GM12874 (cell line): ENCODE measurements at regions not wholly inside any gene's neighbourhood (a gene's known extent, or its start where the extent isn't known, plus 50 kb on each side); places are given as distances from the start of the nearest gene placed in this dataset.

ENCODE experiments used
- TF ChIP-seq, protein P1 (sequence below): IDR thresholded peaks from 2 replicates; pipeline ENCODE4 v1.5.1; 2011; ENCODE audit warnings: low read depth, mild to moderate bottlenecking, control low read depth, low read length, moderate library complexity; ENCODE audit not compliant: insufficient read depth

DNA sequence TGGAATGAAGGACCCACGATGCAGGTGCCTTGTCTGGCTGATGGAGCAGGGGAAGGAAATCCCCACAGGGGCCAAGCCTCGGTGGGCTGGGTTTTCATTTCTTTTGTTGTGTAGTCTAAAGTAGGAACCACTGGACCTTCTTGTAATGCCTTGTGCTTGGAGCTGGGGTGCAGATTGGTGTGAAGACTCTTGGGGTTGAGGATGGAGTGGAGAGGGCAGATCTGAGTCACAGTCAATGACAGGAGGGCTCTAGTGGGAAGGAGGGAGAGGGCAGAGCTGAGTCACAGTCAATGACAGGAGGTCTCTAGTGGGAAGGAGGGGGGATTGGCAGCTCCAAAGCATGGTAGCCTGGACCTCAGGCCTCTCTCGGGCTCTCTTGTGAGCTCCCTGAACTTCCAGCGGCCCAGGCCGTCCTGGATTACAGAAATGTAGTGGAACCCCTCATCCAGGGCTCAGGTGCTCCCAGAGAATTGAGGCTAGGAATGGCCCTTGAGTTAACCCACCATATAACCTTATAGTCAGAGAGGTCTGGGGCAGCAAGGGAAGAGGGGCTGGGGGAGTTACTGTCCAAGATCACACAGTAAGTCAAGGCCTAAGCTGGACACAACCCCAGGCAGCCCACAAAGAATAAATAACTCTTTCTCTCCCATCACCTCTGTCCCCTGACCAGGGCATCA lies 313.8 kb downstream of the MATN1 start:
- TF ChIP-seq, protein P1, sequence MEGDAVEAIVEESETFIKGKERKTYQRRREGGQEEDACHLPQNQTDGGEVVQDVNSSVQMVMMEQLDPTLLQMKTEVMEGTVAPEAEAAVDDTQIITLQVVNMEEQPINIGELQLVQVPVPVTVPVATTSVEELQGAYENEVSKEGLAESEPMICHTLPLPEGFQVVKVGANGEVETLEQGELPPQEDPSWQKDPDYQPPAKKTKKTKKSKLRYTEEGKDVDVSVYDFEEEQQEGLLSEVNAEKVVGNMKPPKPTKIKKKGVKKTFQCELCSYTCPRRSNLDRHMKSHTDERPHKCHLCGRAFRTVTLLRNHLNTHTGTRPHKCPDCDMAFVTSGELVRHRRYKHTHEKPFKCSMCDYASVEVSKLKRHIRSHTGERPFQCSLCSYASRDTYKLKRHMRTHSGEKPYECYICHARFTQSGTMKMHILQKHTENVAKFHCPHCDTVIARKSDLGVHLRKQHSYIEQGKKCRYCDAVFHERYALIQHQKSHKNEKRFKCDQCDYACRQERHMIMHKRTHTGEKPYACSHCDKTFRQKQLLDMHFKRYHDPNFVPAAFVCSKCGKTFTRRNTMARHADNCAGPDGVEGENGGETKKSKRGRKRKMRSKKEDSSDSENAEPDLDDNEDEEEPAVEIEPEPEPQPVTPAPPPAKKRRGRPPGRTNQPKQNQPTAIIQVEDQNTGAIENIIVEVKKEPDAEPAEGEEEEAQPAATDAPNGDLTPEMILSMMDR: no peak

DNA sequence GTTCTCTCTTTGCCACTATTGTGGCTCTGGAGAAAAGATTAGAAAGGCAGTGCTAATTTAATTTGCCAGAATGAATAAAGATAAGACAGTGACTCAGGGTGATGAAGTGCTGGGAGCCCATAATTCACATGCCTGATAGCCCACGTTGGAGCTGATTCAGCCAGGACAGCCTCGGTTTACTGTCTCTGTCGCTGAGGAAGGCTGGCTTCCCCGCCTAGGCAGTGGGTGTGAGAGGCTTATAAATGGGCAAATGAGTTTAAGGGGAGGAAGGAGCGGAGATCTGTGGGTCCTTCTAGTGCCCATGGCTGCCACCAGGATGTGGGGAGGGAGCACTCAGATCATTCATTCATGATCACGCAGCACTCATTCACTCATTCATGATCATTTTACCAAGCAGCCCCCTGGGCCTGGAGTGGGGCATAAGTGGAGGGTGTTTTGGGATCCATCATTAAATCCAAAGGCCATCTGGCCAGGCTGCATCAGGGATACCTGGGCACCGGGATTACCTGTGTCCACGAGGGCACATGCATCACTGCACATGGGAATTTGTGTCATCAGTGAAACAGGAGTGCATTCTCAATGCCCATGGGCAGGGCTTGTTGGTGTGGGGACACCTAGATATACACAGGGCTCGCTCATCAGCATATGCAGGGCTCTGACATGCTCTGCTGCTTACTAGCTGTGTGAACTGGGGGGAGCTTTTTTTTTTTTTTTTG lies 315.4 kb downstream of the MATN1 start:
- TF ChIP-seq, protein P1: no peak

DNA sequence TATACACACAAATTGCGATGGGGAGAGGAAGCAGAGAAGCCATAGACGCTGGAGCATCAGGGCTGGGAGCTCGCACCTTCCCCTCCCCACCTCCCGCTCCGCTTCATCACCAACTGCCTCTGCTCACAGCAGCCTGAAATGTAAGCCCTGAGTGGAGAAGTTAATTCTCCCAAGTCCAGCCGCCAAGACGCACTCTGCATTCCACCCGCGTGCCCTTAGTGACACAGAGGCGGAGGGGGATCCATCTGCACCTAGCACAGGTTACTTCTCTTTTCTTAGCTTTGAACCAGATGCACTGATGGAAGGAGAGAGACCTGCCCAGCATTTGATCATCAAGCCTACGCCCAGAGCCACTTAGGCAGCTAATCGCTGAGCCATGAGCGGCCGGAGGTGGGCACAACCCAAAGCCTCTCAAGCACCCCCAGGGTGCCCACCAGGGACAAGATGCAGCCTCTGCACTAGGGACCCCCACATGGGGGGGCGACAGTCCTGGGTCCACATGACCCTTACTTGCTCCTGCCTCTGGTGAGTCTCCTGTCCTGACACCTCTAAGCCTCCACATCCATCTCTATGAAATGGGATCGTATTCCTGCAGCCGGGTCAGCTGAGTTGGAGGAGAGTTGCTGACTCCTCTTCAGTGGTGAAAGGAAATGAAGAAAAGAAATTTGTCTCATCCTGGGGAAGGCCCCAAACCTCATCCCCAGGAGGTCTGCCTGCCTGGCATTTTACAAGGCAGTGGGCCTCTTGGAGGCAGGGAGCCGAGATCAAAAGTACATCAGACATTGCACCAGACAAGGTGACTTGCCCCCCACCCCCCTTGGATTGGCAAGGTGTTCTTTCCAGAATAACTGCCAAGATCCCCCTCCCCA lies 316.2 kb downstream of the MATN1 start:
- TF ChIP-seq, protein P1: no peak

DNA sequence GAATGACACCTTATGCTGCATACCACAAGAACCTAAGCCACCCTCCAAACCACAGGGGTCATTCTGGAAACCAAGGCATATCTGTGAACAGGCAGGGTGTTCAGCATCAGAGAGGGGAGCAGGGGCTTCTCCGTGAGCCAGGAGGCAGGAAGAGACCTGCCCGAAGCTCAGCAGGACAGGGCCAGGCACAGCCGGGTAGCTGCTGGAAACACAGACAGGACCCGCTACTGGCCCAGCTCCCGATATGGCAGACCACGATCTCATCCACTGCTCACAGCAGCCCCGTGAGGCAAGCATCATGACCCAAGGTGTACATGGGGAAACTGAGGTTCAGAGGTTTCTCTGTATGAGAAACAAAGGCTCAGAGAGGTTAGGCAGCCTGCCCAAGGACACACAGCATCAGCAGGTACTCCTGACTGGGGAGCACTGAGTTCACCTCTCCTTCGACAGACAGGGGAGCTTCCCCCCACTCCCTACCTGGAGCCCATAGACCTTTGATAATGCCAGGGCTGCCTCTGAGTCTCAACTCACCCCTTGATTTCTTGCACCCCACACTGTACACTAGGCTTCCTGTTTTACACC lies 317.7 kb downstream of the MATN1 start:
- TF ChIP-seq, protein P1: no peak

DNA sequence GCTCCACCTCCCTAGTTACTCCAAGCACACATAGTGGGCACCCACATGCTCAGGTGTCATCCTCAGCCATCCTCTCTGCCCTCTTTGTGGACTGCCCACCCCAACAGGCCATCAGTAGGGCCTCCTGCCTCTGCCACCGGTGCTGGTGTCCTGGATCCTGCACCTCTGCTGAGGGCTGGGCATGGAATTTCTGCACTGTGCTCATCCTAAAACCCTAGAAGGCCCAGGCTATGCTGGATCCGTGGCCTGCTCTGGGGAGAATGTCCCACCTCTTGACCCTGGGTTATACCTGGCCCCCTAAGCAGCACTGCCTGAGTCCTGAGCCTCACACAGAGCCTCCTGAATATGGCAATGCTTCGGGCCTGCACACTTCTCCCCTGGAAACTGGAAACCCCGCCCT lies 318.3 kb downstream of the MATN1 start:
- TF ChIP-seq, protein P1: no peak

DNA sequence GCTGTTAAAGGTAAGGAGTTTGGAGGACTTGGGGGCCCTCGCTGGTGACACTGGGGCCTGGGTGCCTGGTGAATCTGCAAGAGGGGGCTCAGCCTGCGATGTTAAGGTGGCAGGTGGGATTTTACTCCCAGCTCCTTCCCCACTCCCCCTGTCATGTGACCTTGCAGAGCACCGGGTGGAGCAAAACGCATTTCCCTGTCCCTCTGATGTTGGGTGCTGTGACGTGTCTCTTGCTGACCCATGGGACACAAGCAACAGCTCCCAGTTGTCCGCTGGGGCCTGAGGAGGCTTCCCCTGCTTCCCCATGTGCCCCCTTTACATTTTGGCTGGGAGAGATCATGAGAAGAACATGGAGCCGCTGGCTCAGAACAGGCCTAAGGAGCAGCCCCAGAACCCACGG lies 319.0 kb downstream of the MATN1 start:
- TF ChIP-seq, protein P1: no peak

DNA sequence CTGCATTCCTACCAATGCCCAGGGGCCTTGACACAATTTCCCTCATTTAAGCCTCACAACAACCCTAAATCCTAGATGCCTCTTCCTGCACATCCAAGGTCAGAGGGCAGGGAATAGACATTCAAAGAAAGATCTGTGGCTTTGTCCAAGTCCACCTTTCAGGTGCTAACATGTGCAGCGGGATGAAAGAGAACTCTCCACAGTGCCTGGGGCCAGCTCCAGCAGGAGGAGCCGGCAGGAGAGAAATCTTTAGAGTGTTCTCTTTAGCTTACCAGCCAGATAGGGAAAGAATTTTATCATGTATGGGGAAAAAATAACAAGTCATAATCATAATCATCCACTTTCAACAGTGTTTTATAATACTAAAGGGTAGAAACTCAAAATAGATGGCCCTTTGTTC lies 319.7 kb downstream of the MATN1 start:
- TF ChIP-seq, protein P1: no peak
